Sigmoid colon (tissue), 6 donors: ENCODE measurements at regions not wholly inside any gene's neighbourhood (a gene's known extent, or its start where the extent isn't known, plus 50 kb on each side); places are given as distances from the start of the nearest gene placed in this dataset.

Experiments used
- DNase-seq: peaks from one replicate; pipeline ENCODE4 v3.0.0-alpha.2; 2019
- H3K27ac ChIP-seq, 4 donors: fragments of 200-600 bp; sonication (generic); one replicate each; pipeline ENCODE4 v1.5.1; 2016 to 2019; ENCODE audit warnings: mild to moderate bottlenecking in 1 of 4
- H3K27me3 ChIP-seq, 3 donors: fragments of 200-600 bp; sonication (generic); one replicate each; pipeline ENCODE4 v1.5.1; 2019; ENCODE audit warnings: mild to moderate bottlenecking in 1 of 3
- H3K36me3 ChIP-seq, 4 donors: fragments of 200-600 bp; sonication (generic); one replicate each; pipeline ENCODE4 v1.5.1; 2016 to 2019
- H3K4me1 ChIP-seq, 4 donors: fragments of 200-600 bp; sonication (generic); one replicate each; pipeline ENCODE4 v1.5.1; 2017 to 2019
- H3K4me3 ChIP-seq, 4 donors: fragments of 200-600 bp; sonication (generic); one replicate each; pipeline ENCODE4 v1.5.1; 2017 to 2019; ENCODE audit warnings: mild to moderate bottlenecking in 2 of 4, moderate library complexity in 1 of 4
- H3K9me3 ChIP-seq, 4 donors: fragments of 200-600 bp in 3 of 4; sonication (generic) in 3 of 4; one replicate each; pipeline versions ENCODE4 v1.5.1 to v1.6.1; 2013 to 2019
- CTCF ChIP-seq, 4 experiments: fragments of 450-650 bp in 3 of 4; fragments of 200-600 bp in 1 of 4; IDR thresholded peaks; one replicate each; pipeline ENCODE4 v1.5.1; 2016 to 2019; ENCODE audit warnings: antibody characterized with exemption in 4 of 4, mild to moderate bottlenecking in 3 of 4, moderate library complexity in 2 of 4
- EP300 ChIP-seq, 4 donors: sonication (generic); formaldehyde crosslinking; IDR thresholded peaks; one replicate each; pipeline ENCODE4 v1.6.1; 2017; ENCODE audit warnings: antibody characterized with exemption in 4 of 4
- POLR2A ChIP-seq, 2 donors: fragments of 450-650 bp; IDR thresholded peaks; one replicate each; pipeline ENCODE4 v1.6.1; 2016; ENCODE audit warnings: antibody characterized with exemption in 2 of 2, mild to moderate bottlenecking in 2 of 2, moderate library complexity in 2 of 2
- POLR2AphosphoS5 ChIP-seq, 4 donors: sonication (generic); formaldehyde crosslinking; IDR thresholded peaks; one replicate each; pipeline ENCODE4 v1.6.1; 2017; ENCODE audit warnings: antibody characterized with exemption in 4 of 4
- WGBS, 2 donors: extraction: QIAGEN DNeasy Blood & Tissue Kit; methylation state at CpG; one replicate each; pipeline ENCODE4 v1.1.7; 2013; 5-methylcytosine and 5-hydroxymethylcytosine counted together
- intact Hi-C: fragments of 100-400 bp; cut with DNase I; formaldehyde crosslinking; loops from one replicate; pipeline ENCODE4 v1.15.1; 2023
- donor health status: healthy with polysubstance abuse.
- donor health status: healthy.

GRCh38 chr17:77858291-77859034 lies 100.0 kb upstream of the TNRC6C start:
- no peak overlapping the region for H3K27ac ChIP-seq
- TF ChIP-seq EP300 (IDR thresholded peaks at IDR 0.05) (no peak), CTCF (IDR thresholded peaks at IDR 0.05) (no peak)
- H3K9me3 ChIP-seq: no peaks in the 10 kb centered on the region
- H3K27me3 ChIP-seq: no peaks in the 10 kb centered on the region
- no peak overlapping the region for H3K4me3 ChIP-seq
- H3K4me1 ChIP-seq: no peaks in the 10 kb centered on the region
- DNase-seq: no peak
- WGBS, 2 donors: 63 to 83% methylated on average over 5 of the region's 5 CpGs
- intact Hi-C loops: no loop called here
- no peaks in the 10 kb centered on the region for H3K36me3 ChIP-seq

- 74 to 78% methylated on average over 7 of the region's 7 CpGs for WGBS, 2 donors
- TF ChIP-seq POLR2A (IDR thresholded peaks at IDR 0.05) (no peak), EP300 (IDR thresholded peaks at IDR 0.05) (no peak), POLR2AphosphoS5 (IDR thresholded peaks at IDR 0.05) (no peak), CTCF (IDR thresholded peaks at IDR 0.05) (no peak)
- H3K27ac ChIP-seq: no peak overlapping the region
- H3K9me3 ChIP-seq: no peaks in the 10 kb centered on the region
- no peak for DNase-seq
- intact Hi-C loops: no loop called here
- H3K36me3 ChIP-seq: no peaks in the 10 kb centered on the region
- no peaks in the 10 kb centered on the region for H3K4me1 ChIP-seq
- no peaks in the 10 kb centered on the region for H3K27me3 ChIP-seq
- no peak overlapping the region for H3K4me3 ChIP-seq
Measured at GRCh38 chr17:77859035-77859810, 99.3 kb upstream of the TNRC6C start.

GRCh38 chr17:77861133-77861695 lies 97.3 kb upstream of the TNRC6C start:
- Histone ChIP-seq H3K4me3 (no peak overlapping the region), H3K36me3 (no peaks in the 10 kb centered on the region), H3K27ac (no peak overlapping the region), H3K27me3 (no peaks in the 10 kb centered on the region), H3K9me3 (no peaks in the 10 kb centered on the region), H3K4me1 (no peaks in the 10 kb centered on the region)
- TF ChIP-seq EP300 (IDR thresholded peaks at IDR 0.05): no peak
- no peak for TF ChIP-seq POLR2A (IDR thresholded peaks at IDR 0.05)
- no peak for TF ChIP-seq CTCF (IDR thresholded peaks at IDR 0.05)
- no peak for TF ChIP-seq POLR2AphosphoS5 (IDR thresholded peaks at IDR 0.05)
- intact Hi-C loops: no loop called here
- DNase-seq: no peak
- 94 to 95% methylated on average over 1 of the region's 1 CpG for WGBS, 2 donors

GRCh38 chr17:77861981-77862645 lies 96.4 kb upstream of the TNRC6C start:
- WGBS, 2 donors: 86 to 89% methylated on average over 13 of the region's 13 CpGs

More at GRCh38 chr17:77861981-77862645, 96.4 kb upstream of the TNRC6C start:
- DNase-seq: no peak
- Histone ChIP-seq H3K4me3 (no peak overlapping the region), H3K27me3 (no peaks in the 10 kb centered on the region), H3K27ac (no peak overlapping the region), H3K4me1 (no peaks in the 10 kb centered on the region), H3K9me3 (no peaks in the 10 kb centered on the region), H3K36me3 (no peaks in the 10 kb centered on the region)
- intact Hi-C loops: no loop called here
- TF ChIP-seq POLR2A (IDR thresholded peaks at IDR 0.05) (no peak), POLR2AphosphoS5 (IDR thresholded peaks at IDR 0.05) (no peak)
